ENCODE measurements at regions not wholly inside any gene's neighbourhood (a gene's known extent, or its start where the extent isn't known, plus 50 kb on each side); places are given as distances from the start of the nearest gene placed in this dataset.

GRCh38 chr3:59313365-59313764, 263.5 kb upstream of the CFAP20DC start:
- H3K9me3 Mint-ChIP-seq (ENCODE audit: low read depth): no peaks in the 10 kb centered on the region
- no peak overlapping the region for H3K27ac Mint-ChIP-seq (ENCODE audit: unreplicated experiment)
- DNase-seq (ENCODE audit: low spot score): no peak
- peaks cover 2% of the 10 kb centered on the region for H3K36me3 Mint-ChIP-seq (ENCODE audit: low read depth)
- H3K4me3 Mint-ChIP-seq (ENCODE audit: unreplicated experiment): no peak overlapping the region
- no peaks in the 10 kb centered on the region for H3K27me3 Mint-ChIP-seq (ENCODE audit: low read depth)
- TF ChIP-seq CTCF (IDR thresholded peaks at IDR 0.05): peak; percentile 68
- peaks cover 12% of the 10 kb centered on the region for H3K4me1 Mint-ChIP-seq (ENCODE audit: low read depth)

- Mint-ChIP-seq H3K4me1 (ENCODE audit: low read depth) (peaks cover 12% of the 10 kb centered on the region), H3K27me3 (ENCODE audit: low read depth) (no peaks in the 10 kb centered on the region), H3K27ac (ENCODE audit: unreplicated experiment) (no peak overlapping the region), H3K4me3 (ENCODE audit: unreplicated experiment) (no peak overlapping the region), H3K9me3 (ENCODE audit: low read depth) (no peaks in the 10 kb centered on the region), H3K36me3 (ENCODE audit: low read depth) (peaks cover 2% of the 10 kb centered on the region)
- no peak for TF ChIP-seq CTCF (IDR thresholded peaks at IDR 0.05)
- no peak for DNase-seq (ENCODE audit: low spot score)
Observed at GRCh38 chr3:59311231-59311630, 261.4 kb upstream of the CFAP20DC start.

- Mint-ChIP-seq H3K9me3 (ENCODE audit: low read depth) (no peaks in the 10 kb centered on the region), H3K4me3 (ENCODE audit: unreplicated experiment) (no peak overlapping the region), H3K4me1 (ENCODE audit: low read depth) (peaks cover 12% of the 10 kb centered on the region), H3K27me3 (ENCODE audit: low read depth) (no peaks in the 10 kb centered on the region), H3K27ac (ENCODE audit: unreplicated experiment) (no peak overlapping the region), H3K36me3 (ENCODE audit: low read depth) (peaks cover 2% of the 10 kb centered on the region)
- DNase-seq (ENCODE audit: low spot score): no peak
- no peak for TF ChIP-seq CTCF (IDR thresholded peaks at IDR 0.05)
Observed at GRCh38 chr3:59310736-59311135, 260.9 kb upstream of the CFAP20DC start.

GRCh38 chr3:59308684-59309083, 258.9 kb upstream of the CFAP20DC start:
- H3K4me1 Mint-ChIP-seq (ENCODE audit: low read depth): peaks cover 4% of the 10 kb centered on the region
- no peak overlapping the region for H3K4me3 Mint-ChIP-seq (ENCODE audit: unreplicated experiment)
- H3K27me3 Mint-ChIP-seq (ENCODE audit: low read depth): no peaks in the 10 kb centered on the region
- H3K9me3 Mint-ChIP-seq (ENCODE audit: low read depth): no peaks in the 10 kb centered on the region
- peak; percentile 31 for TF ChIP-seq CTCF (IDR thresholded peaks at IDR 0.05)
- DNase-seq (ENCODE audit: low spot score): no peak
- H3K36me3 Mint-ChIP-seq (ENCODE audit: low read depth): no peaks in the 10 kb centered on the region
- no peak overlapping the region for H3K27ac Mint-ChIP-seq (ENCODE audit: unreplicated experiment)

- no peaks in the 10 kb centered on the region for H3K9me3 Mint-ChIP-seq (ENCODE audit: low read depth)
- TF ChIP-seq CTCF (IDR thresholded peaks at IDR 0.05): no peak
- no peak overlapping the region for H3K4me3 Mint-ChIP-seq (ENCODE audit: unreplicated experiment)
- peaks cover 4% of the 10 kb centered on the region for H3K4me1 Mint-ChIP-seq (ENCODE audit: low read depth)
- no peak overlapping the region for H3K27ac Mint-ChIP-seq (ENCODE audit: unreplicated experiment)
- H3K27me3 Mint-ChIP-seq (ENCODE audit: low read depth): no peaks in the 10 kb centered on the region
- no peak for DNase-seq (ENCODE audit: low spot score)
- H3K36me3 Mint-ChIP-seq (ENCODE audit: low read depth): no peaks in the 10 kb centered on the region
Observed at GRCh38 chr3:59308001-59308400, 258.2 kb upstream of the CFAP20DC start.
